ENCODE measurements at regions not wholly inside any gene's neighbourhood (a gene's known extent, or its start where the extent isn't known, plus 50 kb on each side); places are given as distances from the start of the nearest gene placed in this dataset.

GRCh38 chr4:19577097-19577496, 674.6 kb upstream of the SLIT2 start:
- TF ChIP-seq CTCF (IDR thresholded peaks at IDR 0.05) (no peak), POLR2A (IDR thresholded peaks at IDR 0.05) (no peak)
